Activated T-cell treated with anti-CD3 and anti-CD28 coated beads, Interleukin-2, amount 50 U/mL, for 4 hours (primary cell): ENCODE measurements at regions not wholly inside any gene's neighbourhood (a gene's known extent, or its start where the extent isn't known, plus 50 kb on each side); places are given as distances from the start of the nearest gene placed in this dataset.

ENCODE experiments used
- ATAC-seq, 2 donors: fragments of 200-7000 bp; cut with Tn5 transposase; one replicate each; pipeline ENCODE4 v1.10.0; 2021
- DNase-seq: peaks from one replicate; pipeline ENCODE4 v3.0.0-alpha.2; 2020
- H3K27me3 Mint-ChIP-seq: one replicate; pipeline ENCODE4 v1.8.0; 2021; ENCODE audit warnings: low read depth, mixed read lengths
- H3K36me3 Mint-ChIP-seq: one replicate; pipeline ENCODE4 v1.8.0; 2022; ENCODE audit warnings: mixed read lengths; ENCODE audit not compliant: insufficient read depth
- H3K4me1 Mint-ChIP-seq: one replicate; pipeline ENCODE4 v1.8.0; 2021; ENCODE audit warnings: low read depth, mixed read lengths
- H3K4me3 Mint-ChIP-seq: one replicate; pipeline ENCODE4 v1.8.0; 2021; ENCODE audit warnings: mild to moderate bottlenecking, moderate library complexity, mixed read lengths
- H3K9me3 Mint-ChIP-seq: one replicate; pipeline ENCODE4 v1.8.0; 2021; ENCODE audit warnings: mixed read lengths

DNA sequence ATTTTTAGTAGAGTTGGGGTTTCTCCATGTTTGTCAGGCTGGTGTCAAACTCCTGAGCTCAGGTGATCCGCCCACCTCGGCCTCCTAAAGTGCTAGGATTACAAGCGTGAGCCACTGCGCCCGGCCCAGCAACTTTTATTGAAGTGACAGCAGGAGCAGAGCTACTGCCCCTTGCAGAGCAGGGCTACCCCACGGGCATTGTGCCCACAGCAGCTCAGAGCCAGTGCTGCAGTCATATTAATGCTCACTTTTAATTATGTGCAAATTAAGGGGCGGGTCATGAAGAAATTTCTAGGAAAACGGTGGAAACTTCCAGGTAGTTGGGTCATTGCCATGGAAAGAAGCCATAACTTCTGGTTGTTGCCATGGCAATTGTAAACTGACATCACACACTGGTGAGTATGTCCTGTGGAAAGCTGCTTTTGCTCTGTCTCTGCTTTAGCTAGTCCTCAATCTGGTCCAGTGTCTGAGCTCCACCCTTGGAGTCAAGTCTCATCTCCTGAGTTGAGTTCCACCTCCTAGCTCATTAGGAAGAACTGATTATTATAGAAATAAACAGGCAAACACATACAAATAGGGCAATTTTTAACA, 127.3 kb upstream of the ADGRL4 start:
- Mint-ChIP-seq H3K4me1 (no peaks in the 10 kb centered on the region), H3K36me3 (no peaks in the 10 kb centered on the region), H3K9me3 (peaks cover 15% of the 10 kb centered on the region), H3K4me3 (no peak overlapping the region), H3K27me3 (no peaks in the 10 kb centered on the region)
- no peak for DNase-seq
- ATAC-seq, result no peak

GRCh38 chr1:79131626-79132025, 125.1 kb upstream of the ADGRL4 start:
- H3K27me3 Mint-ChIP-seq, result no peaks in the 10 kb centered on the region
- ATAC-seq (no peak), DNase-seq (no peak)
- no peak overlapping the region for H3K4me3 Mint-ChIP-seq
- H3K36me3 Mint-ChIP-seq, result no peaks in the 10 kb centered on the region
- no peaks in the 10 kb centered on the region for H3K4me1 Mint-ChIP-seq
- peaks cover 3% of the 10 kb centered on the region for H3K9me3 Mint-ChIP-seq

GRCh38 chr1:79129914-79130313, 123.4 kb upstream of the ADGRL4 start:
- Mint-ChIP-seq H3K4me3 (no peak overlapping the region), H3K27me3 (no peaks in the 10 kb centered on the region), H3K4me1 (no peaks in the 10 kb centered on the region), H3K9me3 (peaks cover 3% of the 10 kb centered on the region), H3K36me3 (no peaks in the 10 kb centered on the region)
- DNase-seq (no peak), ATAC-seq (no peak)

GRCh38 chr1:79128722-79129121, 122.2 kb upstream of the ADGRL4 start:
- no peak overlapping the region for H3K4me3 Mint-ChIP-seq
- no peaks in the 10 kb centered on the region for H3K27me3 Mint-ChIP-seq
- peaks cover 3% of the 10 kb centered on the region for H3K9me3 Mint-ChIP-seq
- DNase-seq, result no peak
- no peaks in the 10 kb centered on the region for H3K4me1 Mint-ChIP-seq
- H3K36me3 Mint-ChIP-seq, result no peaks in the 10 kb centered on the region
- no peak for ATAC-seq

- H3K27me3 Mint-ChIP-seq, result no peaks in the 10 kb centered on the region
- DNase-seq, result no peak
- no peak overlapping the region for H3K4me3 Mint-ChIP-seq
- no peaks in the 10 kb centered on the region for H3K4me1 Mint-ChIP-seq
- no peaks in the 10 kb centered on the region for H3K36me3 Mint-ChIP-seq
- ATAC-seq, result no peak
- peaks cover 2% of the 10 kb centered on the region for H3K9me3 Mint-ChIP-seq
Observed at GRCh38 chr1:79124756-79125155, 118.2 kb upstream of the ADGRL4 start.

GRCh38 chr1:79122521-79122920, 116.0 kb upstream of the ADGRL4 start:
- peaks cover 5% of the 10 kb centered on the region for H3K9me3 Mint-ChIP-seq
- no peak overlapping the region for H3K4me3 Mint-ChIP-seq
- no peaks in the 10 kb centered on the region for H3K36me3 Mint-ChIP-seq
- H3K27me3 Mint-ChIP-seq, result no peaks in the 10 kb centered on the region
- DNase-seq, result no peak
- ATAC-seq, result no peak
- H3K4me1 Mint-ChIP-seq, result no peaks in the 10 kb centered on the region

DNA sequence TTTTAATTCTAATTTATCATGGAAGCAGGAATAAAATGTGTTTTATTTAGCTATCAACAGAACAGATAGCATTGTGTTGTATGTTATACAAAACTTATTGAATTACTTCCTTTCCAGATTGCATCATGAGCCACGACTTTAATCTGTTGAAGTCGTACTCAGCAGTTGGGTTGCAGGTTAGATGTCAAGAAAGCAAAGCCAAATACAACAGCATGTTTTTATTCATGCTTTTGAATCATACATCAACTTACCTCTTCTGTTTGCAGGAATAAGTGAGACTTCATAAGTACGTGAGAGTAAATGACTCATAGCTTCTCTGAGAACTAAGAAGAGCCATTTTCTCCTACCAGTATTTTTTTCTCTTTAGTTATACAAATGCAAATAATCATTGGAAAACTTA, 110.8 kb upstream of the ADGRL4 start:
- Mint-ChIP-seq H3K4me3 (no peak overlapping the region), H3K36me3 (no peaks in the 10 kb centered on the region), H3K27me3 (no peaks in the 10 kb centered on the region), H3K9me3 (peaks cover 5% of the 10 kb centered on the region), H3K4me1 (no peaks in the 10 kb centered on the region)
- ATAC-seq (no peak), DNase-seq (no peak)

DNA sequence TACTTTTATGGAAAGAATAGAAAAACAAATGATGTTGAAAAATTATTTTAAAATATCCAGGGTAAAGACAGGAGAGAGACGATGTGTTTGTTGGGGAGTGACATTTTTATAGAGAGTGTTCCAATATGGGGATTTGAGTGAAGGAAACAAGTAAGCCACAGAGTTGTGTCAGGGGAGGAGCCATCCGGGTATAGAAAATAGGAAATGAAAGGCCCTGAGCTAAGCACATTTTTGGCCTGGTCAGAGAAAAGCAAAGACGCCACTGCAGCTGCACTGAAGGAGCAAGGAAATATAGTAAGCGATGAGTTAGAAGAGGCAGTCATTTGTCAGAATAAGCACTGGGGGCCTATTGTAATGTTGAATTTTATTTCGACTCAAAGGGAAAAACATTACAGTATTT, 107.3 kb upstream of the ADGRL4 start:
- peaks cover 3% of the 10 kb centered on the region for H3K9me3 Mint-ChIP-seq
- no peaks in the 10 kb centered on the region for H3K27me3 Mint-ChIP-seq
- no peak overlapping the region for H3K4me3 Mint-ChIP-seq

GRCh38 chr1:79110749-79111148, 104.2 kb upstream of the ADGRL4 start:
- DNase-seq, result no peak
- Mint-ChIP-seq H3K36me3 (no peaks in the 10 kb centered on the region), H3K27me3 (no peaks in the 10 kb centered on the region), H3K9me3 (no peaks in the 10 kb centered on the region), H3K4me1 (no peaks in the 10 kb centered on the region), H3K4me3 (no peak overlapping the region)
- no peak for ATAC-seq

More for the DNA sequence above, 107.3 kb upstream of the ADGRL4 start:
- ATAC-seq (no peak), DNase-seq (no peak)
- Mint-ChIP-seq H3K36me3 (no peaks in the 10 kb centered on the region), H3K4me1 (no peaks in the 10 kb centered on the region)

GRCh38 chr1:79109445-79109844, 102.9 kb upstream of the ADGRL4 start:
- Mint-ChIP-seq H3K4me1 (no peaks in the 10 kb centered on the region), H3K4me3 (no peak overlapping the region), H3K27me3 (no peaks in the 10 kb centered on the region), H3K36me3 (no peaks in the 10 kb centered on the region), H3K9me3 (peaks cover 4% of the 10 kb centered on the region)
- ATAC-seq, result no peak
- DNase-seq, result no peak

- no peaks in the 10 kb centered on the region for H3K27me3 Mint-ChIP-seq
- no peak overlapping the region for H3K4me3 Mint-ChIP-seq
- ATAC-seq, result no peak
- H3K9me3 Mint-ChIP-seq, result peaks cover 4% of the 10 kb centered on the region
- H3K36me3 Mint-ChIP-seq, result no peaks in the 10 kb centered on the region
- H3K4me1 Mint-ChIP-seq, result no peaks in the 10 kb centered on the region
- DNase-seq, result no peak
Observed at GRCh38 chr1:79105500-79105899, 99.0 kb upstream of the ADGRL4 start.

GRCh38 chr1:79104617-79105016, 98.1 kb upstream of the ADGRL4 start:
- DNase-seq (no peak), ATAC-seq (no peak)
- H3K27me3 Mint-ChIP-seq, result no peaks in the 10 kb centered on the region
- no peak overlapping the region for H3K4me3 Mint-ChIP-seq
- H3K9me3 Mint-ChIP-seq, result peaks cover 4% of the 10 kb centered on the region
- no peaks in the 10 kb centered on the region for H3K36me3 Mint-ChIP-seq
- H3K4me1 Mint-ChIP-seq, result no peaks in the 10 kb centered on the region

DNA sequence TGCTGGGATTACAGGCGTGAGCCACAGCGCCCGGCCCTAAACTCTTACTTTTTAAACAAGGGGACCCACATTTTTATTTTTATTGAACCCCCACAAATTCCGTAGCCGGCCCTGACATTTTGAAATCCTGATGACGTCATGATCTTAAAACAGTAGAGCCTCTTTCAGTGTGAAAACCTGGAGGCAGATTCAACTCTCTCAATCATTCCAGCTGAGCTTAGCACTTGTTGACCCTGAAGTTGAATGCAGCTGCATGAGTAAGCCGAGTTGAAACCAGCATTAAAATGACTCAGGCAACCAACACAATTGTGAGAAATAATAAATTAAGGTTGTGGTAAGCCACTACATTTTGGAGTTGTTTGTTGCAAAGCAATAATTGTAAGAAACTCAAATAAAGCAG, 93.9 kb upstream of the ADGRL4 start:
- H3K9me3 Mint-ChIP-seq, result peaks cover 3% of the 10 kb centered on the region
- ATAC-seq, result no peak
- no peaks in the 10 kb centered on the region for H3K27me3 Mint-ChIP-seq
- no peak overlapping the region for H3K4me3 Mint-ChIP-seq
- H3K4me1 Mint-ChIP-seq, result no peaks in the 10 kb centered on the region
- H3K36me3 Mint-ChIP-seq, result no peaks in the 10 kb centered on the region
- no peak for DNase-seq

DNA sequence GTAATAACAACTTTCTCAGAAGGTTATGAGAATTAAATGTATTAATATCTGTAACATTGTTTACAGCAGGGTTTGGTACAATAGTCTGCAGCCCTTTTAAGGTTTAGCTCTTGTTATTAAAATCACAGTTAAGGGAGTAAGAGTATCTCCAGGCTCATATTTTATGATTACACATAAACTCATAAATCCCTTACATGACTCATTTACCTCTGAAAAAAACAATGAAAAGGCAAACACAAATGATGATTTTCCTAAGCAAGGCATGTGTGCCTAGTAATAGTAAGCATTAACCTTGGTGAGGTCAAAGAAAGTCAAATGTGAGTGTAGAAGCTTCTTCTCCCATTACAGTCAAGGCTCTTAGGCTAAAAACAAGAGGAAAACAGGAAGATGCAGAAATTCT, 84.5 kb upstream of the ADGRL4 start:
- H3K36me3 Mint-ChIP-seq, result no peaks in the 10 kb centered on the region
- H3K9me3 Mint-ChIP-seq, result no peaks in the 10 kb centered on the region
- H3K4me1 Mint-ChIP-seq, result no peaks in the 10 kb centered on the region
- no peak overlapping the region for H3K4me3 Mint-ChIP-seq
- H3K27me3 Mint-ChIP-seq, result no peaks in the 10 kb centered on the region
- DNase-seq, result no peak
- ATAC-seq, result no peak

GRCh38 chr1:79089946-79090345, 83.4 kb upstream of the ADGRL4 start:
- Mint-ChIP-seq H3K4me3 (no peak overlapping the region), H3K4me1 (no peaks in the 10 kb centered on the region), H3K9me3 (no peaks in the 10 kb centered on the region), H3K27me3 (no peaks in the 10 kb centered on the region), H3K36me3 (no peaks in the 10 kb centered on the region)
- ATAC-seq, result no peak
- no peak for DNase-seq

GRCh38 chr1:79082233-79082632, 75.7 kb upstream of the ADGRL4 start:
- no peaks in the 10 kb centered on the region for H3K4me1 Mint-ChIP-seq

More at GRCh38 chr1:79082233-79082632, 75.7 kb upstream of the ADGRL4 start:
- H3K27me3 Mint-ChIP-seq, result no peaks in the 10 kb centered on the region
- H3K36me3 Mint-ChIP-seq, result no peaks in the 10 kb centered on the region
- DNase-seq (no peak), ATAC-seq (no peak)
- no peaks in the 10 kb centered on the region for H3K9me3 Mint-ChIP-seq
- no peak overlapping the region for H3K4me3 Mint-ChIP-seq
